ENCODE measurements at regions not wholly inside any gene's neighbourhood (a gene's known extent, or its start where the extent isn't known, plus 50 kb on each side); places are given as distances from the start of the nearest gene placed in this dataset.

- Histone ChIP-seq H3K27me3 (no peaks in the 10 kb centered on the region), H3K27ac (no peak overlapping the region), H3K4me1 (no peaks in the 10 kb centered on the region), H3K9me3 (no peaks in the 10 kb centered on the region), H3K4me3 (no peak overlapping the region), H3K36me3 (no peaks in the 10 kb centered on the region)
- no peak for ATAC-seq
- DNase-seq: no peak
- intact Hi-C loops (cut with DNase I): no loop called here
- no peak for TF ChIP-seq POLR2A (IDR thresholded peaks at IDR 0.05)
- no peak for TF ChIP-seq CTCF (IDR thresholded peaks at IDR 0.05)
- WGBS (ENCODE audit: insufficient coverage, low coverage, low lambda C conversion rate, missing lambda C conversion rate): 84% methylated on average over 2 of the region's 2 CpGs
These were observed 128.1 kb upstream of the SERTAD2 start for GRCh38 chr2:64781711-64782390.

GRCh38 chr2:64784168-64785061 lies 130.7 kb upstream of the SERTAD2 start:
- H3K36me3 ChIP-seq: no peaks in the 10 kb centered on the region
- WGBS (ENCODE audit: insufficient coverage, low coverage, low lambda C conversion rate, missing lambda C conversion rate): 93% methylated on average over 3 of the region's 14 CpGs
- ATAC-seq (peak in 2 of 4 donors; percentile 13 to 23), DNase-seq (no peak)
- H3K4me3 ChIP-seq: no peak overlapping the region
- TF ChIP-seq CTCF (IDR thresholded peaks at IDR 0.05) (no peak), POLR2A (IDR thresholded peaks at IDR 0.05) (no peak)
- H3K27ac ChIP-seq: no peak overlapping the region
- intact Hi-C loops (cut with DNase I): no loop called here
- no peaks in the 10 kb centered on the region for H3K4me1 ChIP-seq
- no peaks in the 10 kb centered on the region for H3K27me3 ChIP-seq
- H3K9me3 ChIP-seq: no peaks in the 10 kb centered on the region

- TF ChIP-seq CTCF (IDR thresholded peaks at IDR 0.05): no peak
- no peak for TF ChIP-seq POLR2A (IDR thresholded peaks at IDR 0.05)
- H3K4me1 ChIP-seq: no peaks in the 10 kb centered on the region
- H3K4me3 ChIP-seq: no peak overlapping the region
- H3K27ac ChIP-seq: no peak overlapping the region
- no peak for DNase-seq
- no peaks in the 10 kb centered on the region for H3K27me3 ChIP-seq
- H3K36me3 ChIP-seq: no peaks in the 10 kb centered on the region
- no CpG with 5 or more reads among the region's 3 CpGs for WGBS (ENCODE audit: insufficient coverage, low coverage, low lambda C conversion rate, missing lambda C conversion rate)
- no peak for ATAC-seq
- intact Hi-C loops (cut with DNase I): no loop called here
- H3K9me3 ChIP-seq: no peaks in the 10 kb centered on the region
These were observed 131.5 kb upstream of the SERTAD2 start for GRCh38 chr2:64785245-64785644.

GRCh38 chr2:64786343-64787018 lies 132.8 kb upstream of the SERTAD2 start:
- TF ChIP-seq POLR2A (IDR thresholded peaks at IDR 0.05) (no peak), CTCF (IDR thresholded peaks at IDR 0.05) (no peak)
- Histone ChIP-seq H3K36me3 (no peaks in the 10 kb centered on the region), H3K4me1 (no peaks in the 10 kb centered on the region), H3K9me3 (no peaks in the 10 kb centered on the region), H3K27ac (no peak overlapping the region), H3K27me3 (no peaks in the 10 kb centered on the region), H3K4me3 (no peak overlapping the region)
- DNase-seq (no peak), ATAC-seq (no peak)
- intact Hi-C loops (cut with DNase I): no loop called here

Measured in right lobe of liver (tissue), 6 donors.